HepG2 (cell line): ENCODE measurements at regions not wholly inside any gene's neighbourhood (a gene's known extent, or its start where the extent isn't known, plus 50 kb on each side); places are given as distances from the start of the nearest gene placed in this dataset.
A peak's percentile ranks its signal among the peaks of the same experiment; 100 is the strongest.

Source experiments
- ATAC-seq: fragments of 200-7000 bp; cut with Tn5 transposase; 3 replicates; pipeline ENCODE4 v1.9.1; 2020; ENCODE audit warnings: mild to moderate bottlenecking, moderate library complexity
- BruUV-seq: library from RNA; stranded (reverse); fragments of 400-500 nt; replicated peaks from 2 replicates; lab custom pipeline; 2021; lab: Mats Ljungman, UMichigan
- CTCF ChIA-PET: fragments of 300-600 bp; formaldehyde crosslinking; extraction: SDS; loops from one replicate; lab custom pipeline; 2021; ENCODE audit warnings: low total read pairs, inconsistent platforms, low intra/inter-chr PET ratio; lab: Yijun Ruan, JAX
- POLR2A ChIA-PET: fragments of 350-600 bp; sonication (Branson Sonifier 250); formaldehyde crosslinking; loops from one replicate; lab custom pipeline; 2020; ENCODE audit warnings: antibody characterized with exemption, inconsistent platforms; lab: Yijun Ruan, JAX
- DNase-seq: peaks from one replicate; pipeline ENCODE4 v3.0.0-alpha.2; 2015; ENCODE audit warnings: low spot score
- FAIRE-seq: peaks from 3 replicates; lab custom pipeline; 2011; peaks lifted over from hg19 to GRCh38; lab: Jason Lieb, UNC
- H2AFZ ChIP-seq: one replicate; pipeline ENCODE4 v1.6.1; 2011; ENCODE audit warnings: low read length, inconsistent platforms
- H3K27ac ChIP-seq: fragments of 300-600 bp; 3 replicates; pipeline ENCODE4 v1.8.0; 2011; ENCODE audit warnings: mixed run types, mild to moderate bottlenecking, mixed read lengths, low read length, inconsistent platforms; ENCODE audit not compliant: insufficient read depth; ENCODE audit errors: extremely low read length
- H3K27me3 ChIP-seq, 2 experiments: fragments of 200-600 bp in 1 of 2; 2 replicates in 1 of 2; 3 replicates in 1 of 2; pipeline versions ENCODE4 v1.6.0 to v1.8.0; 2011; ENCODE audit warnings: low read length in 2 of 2, mild to moderate bottlenecking in 2 of 2, moderate library complexity in 2 of 2, inconsistent platforms in 1 of 2; ENCODE audit not compliant: insufficient read depth in 2 of 2, control insufficient read depth in 1 of 2
- H3K36me3 ChIP-seq, 2 experiments: fragments of 200-600 bp in 1 of 2; replicated peaks in 1 of 2; 2 replicates in 1 of 2; 3 replicates in 1 of 2; pipeline versions ENCODE4 v1.5.1 to v1.8.0; 2011; ENCODE audit warnings: low read length in 2 of 2, inconsistent platforms in 1 of 2; ENCODE audit not compliant: insufficient read depth in 2 of 2, control insufficient read depth in 1 of 2
- H3K4me1 ChIP-seq: 2 replicates; pipeline ENCODE4 v1.5.1; 2012; ENCODE audit warnings: low read length, inconsistent platforms; ENCODE audit not compliant: insufficient read depth
- H3K4me2 ChIP-seq: 2 replicates; pipeline ENCODE4 v1.6.0; 2011; ENCODE audit warnings: low read depth, low read length, inconsistent platforms
- H3K4me3 ChIP-seq, 3 experiments: fragments of 200-600 bp in 1 of 3; sonication (generic), shearing (Covaris generic) in 1 of 3; replicated peaks in 1 of 3; 2 replicates each; pipeline ENCODE4 v1.5.1; 2011 to 2016; ENCODE audit warnings: low read length in 3 of 3, inconsistent platforms in 2 of 3, low read depth in 2 of 3, mild to moderate bottlenecking in 2 of 3, control low read depth in 1 of 3, mixed read lengths in 1 of 3; ENCODE audit not compliant: insufficient read depth in 1 of 3
- H3K79me2 ChIP-seq: one replicate; pipeline ENCODE4 v1.6.1; 2011; ENCODE audit warnings: low read length, inconsistent platforms; ENCODE audit not compliant: insufficient read depth
- H3K9ac ChIP-seq: 2 replicates; pipeline ENCODE4 v1.6.0; 2011; ENCODE audit warnings: mild to moderate bottlenecking, low read depth, low read length, inconsistent platforms; ENCODE audit not compliant: insufficient read depth
- H3K9me3 ChIP-seq: 2 replicates; pipeline ENCODE4 v1.5.1; 2012; ENCODE audit warnings: mild to moderate bottlenecking, low read length
- H4K20me1 ChIP-seq: 2 replicates; pipeline ENCODE4 v1.6.0; 2011; ENCODE audit warnings: inconsistent platforms, mild to moderate bottlenecking, low read length, moderate library complexity; ENCODE audit not compliant: insufficient read depth
- CBX5 ChIP-seq: sonication (generic); formaldehyde crosslinking; IDR thresholded peaks from 2 replicates; pipeline ENCODE4 v1.4.0; 2020; ENCODE audit warnings: missing genetic modification reagents, borderline replicate concordance
- ELF1 ChIP-seq: sonication (generic); formaldehyde crosslinking; IDR thresholded peaks from 2 replicates; pipeline ENCODE4 v1.4.0; 2020; ENCODE audit warnings: missing genetic modification reagents
- EP300 ChIP-seq, 3 experiments: sonication (generic) in 1 of 3; formaldehyde crosslinking in 1 of 3; IDR thresholded peaks; 2 replicates each; pipeline versions ENCODE4 v1.5.1 to v1.6.1; 2011 to 2020; ENCODE audit warnings: low read depth in 2 of 3, low read length in 2 of 3, borderline replicate concordance in 1 of 3, improper control_type of control experiment in 1 of 3, mild to moderate bottlenecking in 1 of 3, missing genetic modification reagents in 1 of 3, moderate library complexity in 1 of 3
- HMG20A ChIP-seq: IDR thresholded peaks from 2 replicates; pipeline ENCODE4 v1.6.1; 2016; ENCODE audit warnings: borderline replicate concordance
- HOXA5 ChIP-seq: sonication (generic); formaldehyde crosslinking; IDR thresholded peaks from 2 replicates; pipeline ENCODE4 v1.4.0; 2020; ENCODE audit warnings: missing genetic modification reagents
- HOXA9 ChIP-seq: sonication (generic); formaldehyde crosslinking; IDR thresholded peaks from 2 replicates; pipeline ENCODE4 v1.8.1; 2022; ENCODE audit warnings: missing genetic modification reagents, mild to moderate bottlenecking, moderate library complexity, borderline replicate concordance
- PAXIP1 ChIP-seq: sonication (generic); formaldehyde crosslinking; conservative IDR thresholded peaks from 2 replicates; pipeline ENCODE4 v1.4.0; 2020; ENCODE audit warnings: mild to moderate bottlenecking, missing genetic modification reagents, moderate library complexity
- POLR2AphosphoS5 ChIP-seq: IDR thresholded peaks from 2 replicates; pipeline ENCODE4 v1.6.1; 2012; ENCODE audit warnings: low read depth, low read length
- RAD21 ChIP-seq: fragments of 450-650 bp; formaldehyde crosslinking; IDR thresholded peaks from 2 replicates; pipeline ENCODE4 v1.5.0; 2020; ENCODE audit warnings: mild to moderate bottlenecking
- TGIF2 ChIP-seq: IDR thresholded peaks from 2 replicates; pipeline ENCODE4 v1.6.1; 2016; ENCODE audit warnings: control low read depth, missing compliant biosample characterization
- THAP11 ChIP-seq: IDR thresholded peaks from 2 replicates; pipeline ENCODE4 v1.6.1; 2016; ENCODE audit warnings: missing biosample characterization, missing genetic modification reagents
- ZBTB37 ChIP-seq: sonication (generic); formaldehyde crosslinking; IDR thresholded peaks from 2 replicates; pipeline ENCODE4 v1.4.0; 2020; ENCODE audit warnings: mild to moderate bottlenecking, missing genetic modification reagents
- ZNF281 ChIP-seq: sonication (generic); formaldehyde crosslinking; IDR thresholded peaks from 2 replicates; pipeline ENCODE4 v1.4.0; 2020; ENCODE audit warnings: missing genetic modification reagents, borderline replicate concordance
- ZNF549 ChIP-seq: sonication (generic); formaldehyde crosslinking; IDR thresholded peaks from 2 replicates; pipeline ENCODE4 v1.5.0; 2020; ENCODE audit warnings: missing genetic modification reagents
- WGBS: methylation state at CpG from one replicate; pipeline ENCODE4 v1.1.6; 2017; ENCODE audit warnings: low lambda C conversion rate; 5-methylcytosine and 5-hydroxymethylcytosine counted together
- in situ Hi-C: cut with HindIII; loops from 2 replicates; pipeline ENCODE4 v1.10.0; 2017; ENCODE audit warnings: low pct_unique_long_range_greater_than_20kb; ENCODE audit not compliant: extremely low pct_ligation_motif_present
- intact Hi-C: fragments of 100-400 bp; cut with micrococcal nuclease; formaldehyde crosslinking; loops from one replicate; pipeline ENCODE4 v1.10.0; 2022; ENCODE audit not compliant: unreplicated experiment

GRCh38 chrX:41001327-41001726 lies 83.9 kb upstream of the USP9X start (continued):
- TF ChIP-seq ZNF281 (CRISPR knock-in tag), result no peak
- no peak for TF ChIP-seq HOXA9 (CRISPR knock-in tag)
- TF ChIP-seq RAD21 (CRISPR knock-in tag), result peak; percentile 73; the same call in 1 of the 2 replicates

GRCh38 chrX:41002026-41002425 lies 83.2 kb upstream of the USP9X start:
- FAIRE-seq (no peak), ATAC-seq (peak; percentile 84), DNase-seq (peak; percentile 64)
- in situ Hi-C loops (loop anchor here (10.0 kb wide), 1 partner anchor 113 kb away; no protein-coding TSS in a partner anchor), intact Hi-C loops (loop anchor here (2.0 kb wide), 1 partner anchor 113 kb away; no protein-coding TSS in a partner anchor)
- Histone ChIP-seq H3K4me3 (peak overlapping the region; percentile 35 to 44 (median 40); a peak in 5 of 6 replicates), H2AFZ (peak overlapping the region; percentile 54), H3K27ac (peak overlapping the region; percentile 83), H3K9ac (peak overlapping the region; percentile 59), H4K20me1 (no peaks in the 10 kb centered on the region), H3K36me3 (no peaks in the 10 kb centered on the region), H3K79me2 (no peaks in the 10 kb centered on the region), H3K27me3 (no peaks in the 10 kb centered on the region), H3K4me1 (peaks cover 48% of the 10 kb centered on the region), H3K4me2 (peak overlapping the region; percentile 81), H3K9me3 (no peaks in the 10 kb centered on the region)
- no TSS peak for BruUV-seq
- no CpG with 5 or more reads among the region's 6 CpGs for WGBS
- POLR2A ChIA-PET, result interaction anchor here (0.6 to 2.3 kb wide), 5 partner anchors 9 to 334 kb away, joined by 3 to 26 read pairs (median 5); partner anchors contain the start of gene USP9X
- CTCF ChIA-PET, result no interaction called here
- TF ChIP-seq POLR2AphosphoS5, result no peak
- TF ChIP-seq ZNF549 (CRISPR knock-in tag), result no peak
- TF ChIP-seq CBX5 (CRISPR knock-in tag), result 0 out of 2 replicates have a peak, but pooled peaks have one; percentile 52
- peak; percentile 41; the same call in 1 of the 2 replicates for TF ChIP-seq THAP11 (CRISPR knock-in tag)
- no peak for TF ChIP-seq ZBTB37 (CRISPR knock-in tag)
- TF ChIP-seq ELF1 (CRISPR knock-in tag), result 0 out of 2 replicates have a peak, but pooled peaks have one; percentile 10
- TF ChIP-seq HOXA5 (CRISPR knock-in tag), result peak; percentile 74; the same call in 1 of the 2 replicates
- peak in 1 of 2 experiments; percentile 35; a peak in 1 of 4 replicates for TF ChIP-seq EP300 (IDR thresholded peaks at IDR 0.05; ENCODE audit: low read depth in 2 of 2, low read length in 2 of 2)
- no peak for TF ChIP-seq EP300 (CRISPR knock-in tag; IDR thresholded peaks at IDR 0.05; ENCODE audit: borderline replicate concordance)
- peak; percentile 41; the same call in 1 of the 2 replicates for TF ChIP-seq TGIF2 (CRISPR knock-in tag)
- TF ChIP-seq PAXIP1 (CRISPR knock-in tag), result peak; percentile 53
- TF ChIP-seq HMG20A (CRISPR knock-in tag), result 0 out of 2 replicates have a peak, but pooled peaks have one; percentile 32
